ENCODE measurements at regions not wholly inside any gene's neighbourhood (a gene's known extent, or its start where the extent isn't known, plus 50 kb on each side); places are given as distances from the start of the nearest gene placed in this dataset.

DNA sequence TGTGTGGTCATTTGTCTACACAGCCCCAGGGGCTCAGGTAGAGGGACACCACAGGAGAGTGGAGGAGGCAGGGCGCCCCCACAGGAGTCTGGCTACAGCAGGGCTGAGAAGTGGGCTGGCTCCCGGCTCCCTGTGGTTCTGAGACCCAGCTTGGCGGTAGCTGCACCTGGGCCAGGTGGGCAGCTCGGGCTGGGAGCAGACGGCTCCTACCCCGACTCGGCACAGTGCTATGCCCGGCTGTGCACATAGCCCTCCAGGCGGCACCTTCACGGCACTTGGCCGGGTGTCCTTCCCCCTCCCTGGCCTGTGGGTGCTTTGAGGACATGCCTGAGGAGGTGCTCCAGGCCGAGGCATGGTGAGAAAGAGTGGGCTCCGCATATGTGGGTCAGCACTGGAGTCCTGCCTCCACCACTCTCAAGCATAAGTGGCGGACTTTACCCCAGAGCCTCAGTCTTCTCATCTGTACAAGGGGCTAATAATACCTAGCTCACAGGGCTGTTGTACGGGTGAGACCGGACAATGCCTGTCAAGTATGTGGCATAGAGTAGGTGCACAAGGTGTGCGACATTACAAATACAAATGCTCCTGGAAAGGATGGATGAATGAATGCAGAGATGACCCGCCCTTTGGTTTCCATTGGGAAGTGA, 50.1 kb upstream of the JPH3 start:
- no peak overlapping the region for H3K27ac ChIP-seq
- H3K27me3 ChIP-seq (replicated peaks; ENCODE audit: insufficient read depth) = no peaks in the 10 kb centered on the region
- no peak for ATAC-seq (ENCODE audit: insufficient number of reproducible peaks, low FRiP score, low read depth)
- no peaks in the 10 kb centered on the region for H3K9me3 ChIP-seq
- H3K36me3 ChIP-seq = no peaks in the 10 kb centered on the region
- H3K4me3 ChIP-seq = no peak overlapping the region
- no peak for DNase-seq (ENCODE audit: low spot score)
- peaks cover 7 to 16% of the 10 kb centered on the region in 2 donors for H3K4me1 ChIP-seq (ENCODE audit: control insufficient read depth in 1 of 2, low read depth in 2 of 2)
- TF ChIP-seq, protein P1, sequence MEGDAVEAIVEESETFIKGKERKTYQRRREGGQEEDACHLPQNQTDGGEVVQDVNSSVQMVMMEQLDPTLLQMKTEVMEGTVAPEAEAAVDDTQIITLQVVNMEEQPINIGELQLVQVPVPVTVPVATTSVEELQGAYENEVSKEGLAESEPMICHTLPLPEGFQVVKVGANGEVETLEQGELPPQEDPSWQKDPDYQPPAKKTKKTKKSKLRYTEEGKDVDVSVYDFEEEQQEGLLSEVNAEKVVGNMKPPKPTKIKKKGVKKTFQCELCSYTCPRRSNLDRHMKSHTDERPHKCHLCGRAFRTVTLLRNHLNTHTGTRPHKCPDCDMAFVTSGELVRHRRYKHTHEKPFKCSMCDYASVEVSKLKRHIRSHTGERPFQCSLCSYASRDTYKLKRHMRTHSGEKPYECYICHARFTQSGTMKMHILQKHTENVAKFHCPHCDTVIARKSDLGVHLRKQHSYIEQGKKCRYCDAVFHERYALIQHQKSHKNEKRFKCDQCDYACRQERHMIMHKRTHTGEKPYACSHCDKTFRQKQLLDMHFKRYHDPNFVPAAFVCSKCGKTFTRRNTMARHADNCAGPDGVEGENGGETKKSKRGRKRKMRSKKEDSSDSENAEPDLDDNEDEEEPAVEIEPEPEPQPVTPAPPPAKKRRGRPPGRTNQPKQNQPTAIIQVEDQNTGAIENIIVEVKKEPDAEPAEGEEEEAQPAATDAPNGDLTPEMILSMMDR (IDR thresholded peaks at IDR 0.05) = no peak

DNA sequence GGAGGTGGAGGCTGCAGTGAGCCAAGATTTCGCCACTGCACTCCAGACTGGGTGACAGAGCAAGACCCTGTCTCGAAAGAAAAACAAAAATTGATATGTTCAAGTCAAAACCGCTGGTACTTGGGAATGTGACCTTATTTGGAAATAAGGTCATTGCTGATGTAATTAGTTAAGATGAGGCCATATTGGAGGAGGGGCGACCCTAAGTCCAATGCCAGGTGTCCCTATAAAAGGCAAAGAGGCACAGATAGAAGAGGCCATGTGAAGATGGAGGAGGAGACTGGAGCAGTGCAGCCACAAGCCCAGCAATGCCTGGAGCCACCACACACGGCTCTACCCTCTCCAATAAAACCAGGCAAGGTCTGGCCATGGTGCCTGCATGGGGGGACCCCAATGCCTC, 50.8 kb upstream of the JPH3 start:
- Histone ChIP-seq H3K27me3 (replicated peaks; ENCODE audit: insufficient read depth) (no peaks in the 10 kb centered on the region), H3K27ac (no peak overlapping the region), H3K9me3 (no peaks in the 10 kb centered on the region), H3K4me3 (no peak overlapping the region), H3K4me1 (ENCODE audit: control insufficient read depth in 1 of 2, low read depth in 2 of 2) (peaks cover under 1 to 9% of the 10 kb centered on the region in 2 donors), H3K36me3 (no peaks in the 10 kb centered on the region)
- TF ChIP-seq, protein P1 (IDR thresholded peaks at IDR 0.05) = no peak
- DNase-seq (ENCODE audit: low spot score) (no peak), ATAC-seq (ENCODE audit: insufficient number of reproducible peaks, low FRiP score, low read depth) (no peak)

DNA sequence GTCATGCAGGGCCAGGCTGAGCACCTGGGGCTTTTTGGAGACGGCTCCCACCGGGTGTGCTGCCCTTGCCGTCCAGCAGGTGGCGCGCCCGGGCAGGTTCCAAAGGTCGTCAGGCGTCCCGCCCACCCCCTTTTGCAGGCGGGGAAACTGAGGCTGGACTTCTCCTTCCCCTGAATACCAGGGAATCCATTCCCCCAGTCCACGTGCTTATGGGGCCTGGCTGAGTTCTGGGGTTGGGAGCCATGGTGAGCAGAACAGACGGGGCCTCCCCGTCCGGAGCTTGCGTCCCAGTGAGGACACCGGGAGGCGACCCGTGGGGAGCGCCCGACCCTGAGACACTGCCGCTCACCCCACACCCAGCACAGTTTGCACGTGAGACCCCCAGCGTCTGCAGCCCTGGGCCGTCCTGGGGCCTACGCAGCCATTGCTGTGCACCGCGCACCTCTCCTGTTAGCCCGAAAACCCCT, 51.8 kb upstream of the JPH3 start:
- Histone ChIP-seq H3K36me3 (no peaks in the 10 kb centered on the region), H3K27ac (no peak overlapping the region), H3K4me3 (no peak overlapping the region), H3K4me1 (ENCODE audit: control insufficient read depth in 1 of 2, low read depth in 2 of 2) (peaks cover 0 to 4% of the 10 kb centered on the region in 2 donors), H3K27me3 (replicated peaks; ENCODE audit: insufficient read depth) (no peaks in the 10 kb centered on the region), H3K9me3 (no peaks in the 10 kb centered on the region)
- ATAC-seq (ENCODE audit: insufficient number of reproducible peaks, low FRiP score, low read depth) (no peak), DNase-seq (ENCODE audit: low spot score) (no peak)
- TF ChIP-seq, protein P1 (IDR thresholded peaks at IDR 0.05) = peak; percentile 99

DNA sequence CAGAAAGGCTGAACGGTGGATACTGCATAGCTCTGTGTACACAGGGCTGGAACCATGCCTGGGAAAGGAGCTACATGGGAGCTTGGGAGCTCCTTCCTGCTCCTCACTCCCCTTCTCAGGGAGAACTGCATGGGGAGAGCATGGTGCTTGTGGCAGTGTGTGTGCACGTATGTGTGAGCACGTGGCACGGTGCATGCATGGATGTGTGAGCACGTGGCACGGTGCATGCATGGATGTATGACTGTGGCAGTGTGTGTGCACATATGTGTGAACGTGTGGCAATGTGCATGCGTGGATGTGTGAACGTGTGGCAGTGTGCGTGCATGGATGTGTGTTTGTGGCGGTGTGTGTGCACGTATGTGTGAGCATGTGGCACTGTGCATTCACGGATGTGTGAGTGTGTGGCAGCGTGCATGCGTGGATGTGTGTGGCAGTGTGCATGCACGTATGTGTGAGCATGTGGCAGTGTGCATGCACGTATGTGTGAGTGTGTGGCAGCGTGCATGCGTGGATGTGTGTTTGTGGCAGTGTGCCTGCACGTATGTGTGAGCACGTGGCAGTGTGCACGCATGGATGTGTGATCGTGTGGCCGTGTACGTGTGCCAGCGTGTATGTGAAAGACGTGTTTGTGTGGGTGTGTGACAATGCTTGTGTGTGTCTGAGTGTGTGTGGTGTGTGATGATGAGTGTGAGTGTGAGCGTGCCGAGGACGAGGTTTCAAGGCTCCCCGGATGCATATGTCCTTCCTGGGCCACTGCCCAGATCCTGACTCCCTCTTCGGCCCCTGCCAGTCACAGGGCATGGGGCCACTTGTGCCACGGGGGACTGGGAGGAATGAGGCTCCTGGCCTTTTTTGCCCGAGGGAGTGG, 52.4 kb upstream of the JPH3 start:
- Histone ChIP-seq H3K27me3 (replicated peaks; ENCODE audit: insufficient read depth) (no peaks in the 10 kb centered on the region), H3K9me3 (no peaks in the 10 kb centered on the region), H3K4me1 (ENCODE audit: control insufficient read depth in 1 of 2, low read depth in 2 of 2) (peaks cover 0 to 4% of the 10 kb centered on the region in 2 donors), H3K36me3 (no peaks in the 10 kb centered on the region), H3K27ac (no peak overlapping the region), H3K4me3 (no peak overlapping the region)
- ATAC-seq (ENCODE audit: insufficient number of reproducible peaks, low FRiP score, low read depth) (no peak), DNase-seq (ENCODE audit: low spot score) (no peak)
- TF ChIP-seq, protein P1 (IDR thresholded peaks at IDR 0.05) = no peak

DNA sequence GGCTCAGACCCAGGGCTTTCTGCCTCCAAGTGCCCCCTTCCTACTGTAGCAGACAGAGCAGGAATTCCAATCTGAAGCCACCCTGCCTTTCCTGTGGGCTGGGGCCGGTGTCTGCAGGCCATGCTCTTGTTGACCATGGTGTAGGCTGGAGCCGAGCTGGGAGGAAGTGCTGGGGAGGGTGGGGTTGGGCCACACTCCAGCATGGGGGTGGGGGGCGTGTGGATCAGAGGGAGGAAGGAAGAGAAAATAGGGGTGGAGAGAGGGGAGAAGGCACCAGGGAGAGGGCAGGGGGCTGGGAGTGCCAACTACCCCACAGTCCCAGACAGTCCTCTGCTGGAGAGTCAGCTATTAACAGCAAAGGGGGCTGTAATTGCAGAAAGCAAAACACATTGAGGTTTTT, 54.3 kb upstream of the JPH3 start:
- Histone ChIP-seq H3K4me1 (ENCODE audit: control insufficient read depth in 1 of 2, low read depth in 2 of 2) (peaks cover 0 to 9% of the 10 kb centered on the region in 2 donors), H3K4me3 (no peak overlapping the region), H3K27ac (no peak overlapping the region), H3K9me3 (no peaks in the 10 kb centered on the region), H3K27me3 (replicated peaks; ENCODE audit: insufficient read depth) (no peaks in the 10 kb centered on the region), H3K36me3 (no peaks in the 10 kb centered on the region)
- TF ChIP-seq, protein P1 (IDR thresholded peaks at IDR 0.05) = no peak
- DNase-seq (ENCODE audit: low spot score) = no peak
- ATAC-seq (ENCODE audit: insufficient number of reproducible peaks, low FRiP score, low read depth) = no peak
